Hepatocyte (in vitro differentiated cells): ENCODE measurements at regions not wholly inside any gene's neighbourhood (a gene's known extent, or its start where the extent isn't known, plus 50 kb on each side); places are given as distances from the start of the nearest gene placed in this dataset.

Experiments used
- EZH2 ChIP-seq: fragments of 200-600 bp; sonication (generic); IDR thresholded peaks from 2 replicates; pipeline ENCODE4 v1.6.1; 2016; ENCODE audit warnings: antibody characterized with exemption, mild to moderate bottlenecking, borderline replicate concordance
- EZH2phosphoT487 ChIP-seq: fragments of 200-600 bp; sonication (generic); IDR thresholded peaks from one replicate; pipeline ENCODE4 v1.6.1; 2018; ENCODE audit warnings: antibody characterized with exemption, mild to moderate bottlenecking, low read depth, moderate library complexity; ENCODE audit not compliant: unreplicated experiment, severe bottlenecking
- TF ChIP-seq, protein P1 (sequence below): fragments of 200-600 bp; sonication (generic); IDR thresholded peaks from 2 replicates; pipeline ENCODE4 v1.5.1; 2016; ENCODE audit warnings: antibody characterized with exemption, mild to moderate bottlenecking; ENCODE audit not compliant: poor library complexity

DNA sequence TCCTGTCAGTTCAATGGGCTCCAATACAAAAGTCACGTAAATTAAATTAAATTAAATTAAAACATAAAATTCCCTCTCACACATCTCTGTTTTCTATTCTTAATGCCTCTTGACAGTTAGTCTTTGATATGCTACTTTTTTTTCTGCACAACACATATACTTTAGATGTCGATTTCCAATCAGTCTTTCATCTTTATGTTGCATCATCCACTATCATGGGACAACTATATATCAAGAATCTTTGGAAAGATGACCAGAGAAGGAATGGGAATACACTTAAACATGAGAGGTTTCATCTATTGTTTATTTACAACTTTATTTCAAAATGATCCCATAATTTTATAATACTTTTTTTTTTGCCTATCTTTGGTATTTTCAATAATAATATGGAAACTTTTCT, 733.3 kb upstream of the FANCL start:
- TF ChIP-seq, protein P1, sequence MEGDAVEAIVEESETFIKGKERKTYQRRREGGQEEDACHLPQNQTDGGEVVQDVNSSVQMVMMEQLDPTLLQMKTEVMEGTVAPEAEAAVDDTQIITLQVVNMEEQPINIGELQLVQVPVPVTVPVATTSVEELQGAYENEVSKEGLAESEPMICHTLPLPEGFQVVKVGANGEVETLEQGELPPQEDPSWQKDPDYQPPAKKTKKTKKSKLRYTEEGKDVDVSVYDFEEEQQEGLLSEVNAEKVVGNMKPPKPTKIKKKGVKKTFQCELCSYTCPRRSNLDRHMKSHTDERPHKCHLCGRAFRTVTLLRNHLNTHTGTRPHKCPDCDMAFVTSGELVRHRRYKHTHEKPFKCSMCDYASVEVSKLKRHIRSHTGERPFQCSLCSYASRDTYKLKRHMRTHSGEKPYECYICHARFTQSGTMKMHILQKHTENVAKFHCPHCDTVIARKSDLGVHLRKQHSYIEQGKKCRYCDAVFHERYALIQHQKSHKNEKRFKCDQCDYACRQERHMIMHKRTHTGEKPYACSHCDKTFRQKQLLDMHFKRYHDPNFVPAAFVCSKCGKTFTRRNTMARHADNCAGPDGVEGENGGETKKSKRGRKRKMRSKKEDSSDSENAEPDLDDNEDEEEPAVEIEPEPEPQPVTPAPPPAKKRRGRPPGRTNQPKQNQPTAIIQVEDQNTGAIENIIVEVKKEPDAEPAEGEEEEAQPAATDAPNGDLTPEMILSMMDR, result no peak
- TF ChIP-seq EZH2phosphoT487 (no peak), EZH2 (no peak)
